ENCODE measurements at regions not wholly inside any gene's neighbourhood (a gene's known extent, or its start where the extent isn't known, plus 50 kb on each side); places are given as distances from the start of the nearest gene placed in this dataset.

- Histone ChIP-seq H3K9ac (ENCODE audit: low read depth, low read length) (no peak overlapping the region), H3K9me3 (ENCODE audit: insufficient read depth, low read length, severe bottlenecking) (no peaks in the 10 kb centered on the region), H2AFZ (ENCODE audit: low read depth, low read length) (no peak overlapping the region), H3K36me3 (ENCODE audit: insufficient read depth, low read length) (no peaks in the 10 kb centered on the region), H3K4me3 (ENCODE audit: low read depth in 1 of 2, low read length in 2 of 2) (no peak overlapping the region), H3K79me2 (ENCODE audit: insufficient read depth, low read length) (no peaks in the 10 kb centered on the region), H3K4me2 (ENCODE audit: insufficient read depth, low read length) (no peak overlapping the region), H3K4me1 (ENCODE audit: insufficient read depth, low read length) (no peaks in the 10 kb centered on the region), H4K20me1 (ENCODE audit: insufficient read depth, low read length) (no peaks in the 10 kb centered on the region), H3K27me3 (ENCODE audit: insufficient read depth, low read length, poor library complexity) (no peaks in the 10 kb centered on the region), H3K27ac (ENCODE audit: low read length) (no peak overlapping the region)
- no peak for ATAC-seq (ENCODE audit: insufficient read depth, low read depth)
- no peak for TF ChIP-seq CTCF (IDR thresholded peaks at IDR 0.05; ENCODE audit: borderline replicate concordance, extremely low read depth, low read length, poor library complexity, severe bottlenecking)
- no peak for TF ChIP-seq EZH2 (IDR thresholded peaks at IDR 0.05; ENCODE audit: borderline replicate concordance, low read depth, low read length, severe bottlenecking)
- no peak for DNase-seq
Observed at GRCh38 chr9:115633104-115633503, 515.1 kb upstream of the TNC start.

GRCh38 chr9:115635680-115636383, 517.8 kb upstream of the PAPPA start:
- Histone ChIP-seq H3K27ac (ENCODE audit: low read length) (no peak overlapping the region), H4K20me1 (ENCODE audit: insufficient read depth, low read length) (no peaks in the 10 kb centered on the region), H3K36me3 (ENCODE audit: insufficient read depth, low read length) (no peaks in the 10 kb centered on the region), H3K4me3 (ENCODE audit: low read depth in 1 of 2, low read length in 2 of 2) (no peak overlapping the region), H2AFZ (ENCODE audit: low read depth, low read length) (no peak overlapping the region), H3K4me1 (ENCODE audit: insufficient read depth, low read length) (no peaks in the 10 kb centered on the region), H3K79me2 (ENCODE audit: insufficient read depth, low read length) (no peaks in the 10 kb centered on the region), H3K9ac (ENCODE audit: low read depth, low read length) (no peak overlapping the region), H3K27me3 (ENCODE audit: insufficient read depth, low read length, poor library complexity) (no peaks in the 10 kb centered on the region), H3K4me2 (ENCODE audit: insufficient read depth, low read length) (no peak overlapping the region), H3K9me3 (ENCODE audit: insufficient read depth, low read length, severe bottlenecking) (no peaks in the 10 kb centered on the region)
- no peak for TF ChIP-seq CTCF (IDR thresholded peaks at IDR 0.05; ENCODE audit: borderline replicate concordance, extremely low read depth, low read length, poor library complexity, severe bottlenecking)
- no peak for TF ChIP-seq EZH2 (IDR thresholded peaks at IDR 0.05; ENCODE audit: borderline replicate concordance, low read depth, low read length, severe bottlenecking)
- ATAC-seq (ENCODE audit: insufficient read depth, low read depth) (no peak), DNase-seq (no peak)

GRCh38 chr9:115636596-115636995, 517.0 kb upstream of the PAPPA start:
- no peak overlapping the region for H3K27ac ChIP-seq (ENCODE audit: low read length)
- H3K79me2 ChIP-seq (ENCODE audit: insufficient read depth, low read length) = no peaks in the 10 kb centered on the region
- DNase-seq = no peak
- no peak overlapping the region for H3K4me2 ChIP-seq (ENCODE audit: insufficient read depth, low read length)
- no peak overlapping the region for H2AFZ ChIP-seq (ENCODE audit: low read depth, low read length)
- no peaks in the 10 kb centered on the region for H3K4me1 ChIP-seq (ENCODE audit: insufficient read depth, low read length)
- H3K9me3 ChIP-seq (ENCODE audit: insufficient read depth, low read length, severe bottlenecking) = no peaks in the 10 kb centered on the region
- no peaks in the 10 kb centered on the region for H3K36me3 ChIP-seq (ENCODE audit: insufficient read depth, low read length)
- no peaks in the 10 kb centered on the region for H4K20me1 ChIP-seq (ENCODE audit: insufficient read depth, low read length)
- H3K4me3 ChIP-seq (ENCODE audit: low read depth in 1 of 2, low read length in 2 of 2) = no peak overlapping the region
- H3K27me3 ChIP-seq (ENCODE audit: insufficient read depth, low read length, poor library complexity) = no peaks in the 10 kb centered on the region
- ATAC-seq (ENCODE audit: insufficient read depth, low read depth) = no peak
- no peak overlapping the region for H3K9ac ChIP-seq (ENCODE audit: low read depth, low read length)
- TF ChIP-seq EZH2 (IDR thresholded peaks at IDR 0.05; ENCODE audit: borderline replicate concordance, low read depth, low read length, severe bottlenecking) (no peak), CTCF (IDR thresholded peaks at IDR 0.05; ENCODE audit: borderline replicate concordance, extremely low read depth, low read length, poor library complexity, severe bottlenecking) (no peak)

All from DND-41 (cell line).